Coronary artery (tissue), 2 donors: ENCODE measurements at regions not wholly inside any gene's neighbourhood (a gene's known extent, or its start where the extent isn't known, plus 50 kb on each side); places are given as distances from the start of the nearest gene placed in this dataset.
"Not testable (repeated sequence)": the region's sequence is repeated elsewhere in the genome, so short reads cannot be mapped to it uniquely, and the experiment has no call there.

ENCODE experiments used
- DNase-seq: peaks from one replicate; pipeline ENCODE4 v3.0.0-alpha.2; 2017; ENCODE audit warnings: low spot score
- H3K27ac ChIP-seq, 2 donors: fragments of 200-600 bp; sonication (generic); one replicate each; pipeline ENCODE4 v1.5.1; 2016 to 2019
- H3K4me3 ChIP-seq: fragments of 200-600 bp; sonication (generic); 2 replicates; pipeline ENCODE4 v1.5.1; 2016; ENCODE audit warnings: mild to moderate bottlenecking, moderate library complexity
- CTCF ChIP-seq: fragments of 200-600 bp; sonication (generic); IDR thresholded peaks from one replicate; pipeline ENCODE4 v1.5.1; 2019; ENCODE audit warnings: antibody characterized with exemption

DNA sequence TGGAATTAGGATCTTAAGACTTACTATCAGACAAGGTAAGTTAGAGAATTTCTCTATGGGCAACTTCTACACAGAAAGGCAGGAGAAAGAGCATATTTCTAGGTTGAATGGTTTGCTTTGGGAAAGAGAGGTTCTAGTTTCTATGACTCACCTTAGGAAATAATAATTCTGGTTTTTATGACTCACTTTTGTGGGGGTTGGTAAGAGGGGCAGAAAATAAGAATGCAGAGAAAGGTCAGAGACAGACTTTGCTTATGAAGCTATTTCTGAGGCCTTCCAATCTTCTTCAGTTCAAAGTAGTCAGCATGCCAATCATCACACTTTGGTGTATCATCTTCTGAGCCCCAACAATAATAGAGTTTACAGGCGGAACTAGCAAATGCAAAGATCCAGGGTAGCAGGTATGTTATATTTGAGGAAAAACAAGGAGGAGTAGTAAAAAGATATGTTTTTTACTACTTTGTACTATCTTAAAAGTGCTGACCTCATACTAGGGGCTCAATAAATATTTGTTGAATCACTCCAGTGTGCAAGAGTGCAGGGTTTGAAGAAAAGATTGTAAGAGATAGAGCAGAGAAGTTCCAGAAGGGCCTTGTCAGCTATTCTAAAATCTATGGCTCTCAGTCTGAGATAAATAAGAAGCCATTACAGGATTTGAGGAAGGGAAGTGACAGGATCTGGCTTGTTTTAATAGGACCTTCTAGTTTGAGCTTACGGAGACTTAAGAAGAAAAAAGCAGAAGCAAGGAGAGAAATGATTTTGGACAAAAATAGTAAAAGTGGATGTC is 56.7 kb upstream of the LRFN5 start:
- H3K27ac ChIP-seq: no peak overlapping the region
- DNase-seq: no peak
- H3K4me3 ChIP-seq: no peak overlapping the region
- TF ChIP-seq CTCF: no peak

DNA sequence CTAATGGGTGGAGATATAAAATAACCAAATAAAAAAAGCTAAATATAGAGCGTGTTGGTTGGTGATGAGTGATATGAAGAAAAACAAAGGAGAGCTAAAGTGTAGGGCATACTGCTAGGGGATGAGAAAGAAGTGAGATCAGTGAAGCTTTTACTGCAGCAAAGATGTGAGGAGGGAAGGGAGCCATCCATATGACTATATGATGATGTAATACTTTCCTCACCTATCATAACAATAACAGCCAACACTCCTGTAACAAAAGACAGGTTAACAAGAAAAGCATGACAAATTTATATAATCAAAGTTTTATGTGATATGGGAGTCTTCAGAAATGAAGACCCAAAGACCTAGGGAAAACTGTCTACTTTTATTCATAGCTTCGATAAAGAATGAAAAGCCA is 57.4 kb upstream of the LRFN5 start:
- no peak for TF ChIP-seq CTCF
- no peak for DNase-seq
- Histone ChIP-seq H3K4me3 (no peak overlapping the region), H3K27ac (no peak overlapping the region)

DNA sequence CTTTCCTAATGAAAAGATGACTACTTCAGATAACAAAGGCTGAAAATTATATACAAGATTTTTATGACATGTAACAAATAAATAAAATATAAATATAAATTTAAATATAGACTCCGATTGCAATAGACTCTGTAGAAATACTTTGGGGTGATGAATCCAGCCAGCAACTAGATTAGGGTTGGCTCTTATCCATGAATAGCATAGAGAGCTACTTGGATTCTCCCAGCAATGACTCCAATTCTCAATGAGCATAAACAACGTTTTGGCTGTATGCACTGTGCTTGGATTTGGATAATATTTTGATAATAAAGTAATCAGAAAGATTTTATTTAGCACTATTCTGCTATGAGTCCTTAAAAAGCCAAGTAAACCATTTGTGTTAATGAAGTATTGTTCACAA is 58.0 kb upstream of the LRFN5 start:
- H3K27ac ChIP-seq: no peak overlapping the region
- no peak for TF ChIP-seq CTCF
- DNase-seq: no peak
- H3K4me3 ChIP-seq: no peak overlapping the region

DNA sequence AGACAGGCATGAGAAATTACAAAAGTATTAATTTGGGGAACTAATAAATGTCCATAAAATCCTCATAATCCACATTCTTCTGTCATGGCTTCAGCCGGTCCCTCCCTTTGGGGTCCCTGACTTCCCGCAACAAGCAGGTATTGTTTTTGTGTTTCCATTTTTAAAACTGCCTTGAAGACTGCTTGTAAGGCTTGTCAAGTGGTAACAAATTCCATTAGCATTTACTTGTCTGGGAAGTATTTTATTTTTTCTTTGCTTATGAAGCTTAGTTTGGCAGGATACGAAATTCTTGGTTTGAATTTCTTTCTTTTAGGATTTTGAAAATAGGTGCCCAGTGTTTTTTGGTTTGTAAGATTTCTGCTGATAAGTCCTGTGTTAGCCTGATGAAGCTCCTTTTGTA is 65.3 kb upstream of the LRFN5 start:
- no peak for DNase-seq
- Histone ChIP-seq H3K27ac (no peak overlapping the region), H3K4me3 (no peak overlapping the region)
- TF ChIP-seq CTCF: no peak

DNA sequence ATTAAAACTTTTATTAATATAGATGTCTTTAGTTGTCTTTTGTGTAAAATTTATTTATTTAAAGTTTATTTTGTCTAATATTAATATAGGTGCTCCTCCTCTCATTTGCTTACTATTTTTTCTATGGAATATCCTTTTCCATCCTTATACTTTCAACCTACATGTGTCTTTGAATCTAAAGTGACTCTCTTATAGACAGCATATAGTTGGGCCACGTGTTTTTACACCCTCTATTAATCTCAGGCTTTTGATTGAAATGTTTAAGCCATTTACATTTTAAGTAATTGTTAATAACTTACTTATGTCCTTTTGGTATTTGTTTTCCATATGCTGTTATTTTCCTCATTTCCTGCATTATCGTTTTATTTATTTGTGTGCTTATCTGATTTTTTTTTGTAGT is 74.4 kb upstream of the LRFN5 start:
- DNase-seq: no peak
- no peak overlapping the region for H3K4me3 ChIP-seq
- TF ChIP-seq CTCF: no peak

DNA sequence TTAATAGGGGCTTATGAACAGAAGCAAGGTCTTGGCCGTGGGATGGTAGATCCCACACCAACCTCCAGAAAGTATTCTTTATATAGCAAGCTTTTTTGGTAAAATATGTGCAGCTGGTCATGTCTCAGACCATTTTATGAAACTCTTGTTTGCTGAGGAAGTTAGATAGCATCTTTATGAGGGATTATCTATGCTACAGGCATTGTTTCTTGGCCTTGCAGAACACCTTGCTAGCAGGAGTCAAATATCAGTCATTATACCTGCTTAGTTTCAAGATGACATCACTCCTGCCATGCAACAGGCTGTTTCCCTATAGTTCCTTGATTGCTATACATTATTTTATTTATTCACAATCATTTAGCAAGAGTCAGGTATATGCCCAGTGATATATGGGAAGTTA is 84.8 kb upstream of the LRFN5 start:
- TF ChIP-seq CTCF: no peak
- Histone ChIP-seq H3K4me3 (no peak overlapping the region), H3K27ac (no peak overlapping the region)
- DNase-seq: no peak

More for the DNA sequence above, 74.4 kb upstream of the LRFN5 start:
- no peak overlapping the region for H3K27ac ChIP-seq

DNA sequence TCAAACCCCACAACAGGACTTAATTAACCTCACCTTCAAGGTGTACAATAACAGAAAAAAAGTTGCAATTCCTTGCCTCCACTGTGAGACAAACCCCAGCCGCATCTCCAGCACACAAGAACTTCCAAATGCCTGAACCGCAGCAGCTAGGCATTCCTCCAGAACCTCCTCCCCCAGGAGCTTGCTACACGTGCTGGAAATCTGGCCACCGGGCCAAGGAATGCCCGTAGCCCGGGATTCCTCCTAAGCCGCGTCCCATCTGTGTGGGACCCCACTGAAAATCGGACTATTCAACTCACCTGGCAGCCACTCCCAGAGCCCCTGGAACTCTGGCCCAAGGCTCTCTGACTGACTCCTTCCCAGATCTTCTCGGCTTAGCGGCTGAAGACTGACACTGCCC is 88.6 kb upstream of the LRFN5 start:
- H3K27ac ChIP-seq, DNase-seq, H3K4me3 ChIP-seq: not testable (repeated sequence)
